IMR-90 (cell line): ENCODE measurements at regions not wholly inside any gene's neighbourhood (a gene's known extent, or its start where the extent isn't known, plus 50 kb on each side); places are given as distances from the start of the nearest gene placed in this dataset.

Source experiments
- CHD1 ChIP-seq: IDR thresholded peaks from 2 replicates; pipeline ENCODE4 v1.6.1; 2012; ENCODE audit warnings: low read depth, low read length, improper control_type of control experiment
- POLR2A ChIP-seq: IDR thresholded peaks from 2 replicates; pipeline ENCODE4 v1.6.1; 2012; ENCODE audit warnings: mild to moderate bottlenecking, low read depth, low read length
- TF ChIP-seq, protein P1 (sequence below): conservative IDR thresholded peaks from 2 replicates; pipeline ENCODE4 v1.5.1; 2012; ENCODE audit warnings: mild to moderate bottlenecking, low read depth, low read length, improper control_type of control experiment

DNA sequence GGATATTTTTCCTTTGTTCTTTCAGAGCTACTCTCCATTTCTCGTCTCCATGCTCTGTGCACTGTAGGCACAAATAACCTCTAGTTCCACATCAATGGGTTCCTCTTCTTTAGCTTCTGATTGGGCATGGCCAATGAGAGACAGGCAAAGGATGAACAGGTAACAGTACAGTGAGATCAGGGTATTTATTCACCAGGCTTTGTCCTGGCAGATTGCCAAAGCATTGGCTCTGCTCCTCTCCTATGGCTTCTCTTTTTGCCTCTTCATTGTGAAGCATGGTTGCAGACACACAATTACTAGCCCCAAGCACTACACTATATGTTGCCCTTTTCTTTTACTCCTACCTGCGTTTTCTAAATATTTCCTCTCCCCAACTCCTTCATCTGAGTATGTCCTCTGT is 215.1 kb upstream of the ARRDC3 start:
- TF ChIP-seq, protein P1, sequence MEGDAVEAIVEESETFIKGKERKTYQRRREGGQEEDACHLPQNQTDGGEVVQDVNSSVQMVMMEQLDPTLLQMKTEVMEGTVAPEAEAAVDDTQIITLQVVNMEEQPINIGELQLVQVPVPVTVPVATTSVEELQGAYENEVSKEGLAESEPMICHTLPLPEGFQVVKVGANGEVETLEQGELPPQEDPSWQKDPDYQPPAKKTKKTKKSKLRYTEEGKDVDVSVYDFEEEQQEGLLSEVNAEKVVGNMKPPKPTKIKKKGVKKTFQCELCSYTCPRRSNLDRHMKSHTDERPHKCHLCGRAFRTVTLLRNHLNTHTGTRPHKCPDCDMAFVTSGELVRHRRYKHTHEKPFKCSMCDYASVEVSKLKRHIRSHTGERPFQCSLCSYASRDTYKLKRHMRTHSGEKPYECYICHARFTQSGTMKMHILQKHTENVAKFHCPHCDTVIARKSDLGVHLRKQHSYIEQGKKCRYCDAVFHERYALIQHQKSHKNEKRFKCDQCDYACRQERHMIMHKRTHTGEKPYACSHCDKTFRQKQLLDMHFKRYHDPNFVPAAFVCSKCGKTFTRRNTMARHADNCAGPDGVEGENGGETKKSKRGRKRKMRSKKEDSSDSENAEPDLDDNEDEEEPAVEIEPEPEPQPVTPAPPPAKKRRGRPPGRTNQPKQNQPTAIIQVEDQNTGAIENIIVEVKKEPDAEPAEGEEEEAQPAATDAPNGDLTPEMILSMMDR = no peak
- TF ChIP-seq POLR2A (no peak), CHD1 (no peak)
